Activated naive CD4-positive, alpha-beta T cell treated with anti-CD3 and anti-CD28 coated beads, Interleukin-2, amount 50 U/mL, for 72 hours (primary cell): ENCODE measurements at regions not wholly inside any gene's neighbourhood (a gene's known extent, or its start where the extent isn't known, plus 50 kb on each side); places are given as distances from the start of the nearest gene placed in this dataset.

Experiments
- ATAC-seq, 2 donors: fragments of 150-1000 bp; cut with Tn5 transposase; 2 replicates each; pipeline ENCODE4 v1.10.0; 2021; ENCODE audit warnings: mild to moderate bottlenecking in 2 of 2, moderate library complexity in 2 of 2
- DNase-seq, 2 donors: peaks; one replicate each; pipeline ENCODE4 v3.0.0; 2021 to 2022; ENCODE audit warnings: low spot score in 2 of 2
- H3K27ac Mint-ChIP-seq, 2 donors: one replicate each; pipeline ENCODE4 v1.8.0; 2022; ENCODE audit warnings: mild to moderate bottlenecking in 2 of 2, mixed read lengths in 2 of 2
- H3K36me3 Mint-ChIP-seq, 2 donors: one replicate each; pipeline ENCODE4 v1.8.0; 2022; ENCODE audit warnings: mixed read lengths in 2 of 2
- H3K9me3 Mint-ChIP-seq, 2 donors: one replicate each; pipeline ENCODE4 v1.8.0; 2022; ENCODE audit warnings: mixed read lengths in 2 of 2

DNA sequence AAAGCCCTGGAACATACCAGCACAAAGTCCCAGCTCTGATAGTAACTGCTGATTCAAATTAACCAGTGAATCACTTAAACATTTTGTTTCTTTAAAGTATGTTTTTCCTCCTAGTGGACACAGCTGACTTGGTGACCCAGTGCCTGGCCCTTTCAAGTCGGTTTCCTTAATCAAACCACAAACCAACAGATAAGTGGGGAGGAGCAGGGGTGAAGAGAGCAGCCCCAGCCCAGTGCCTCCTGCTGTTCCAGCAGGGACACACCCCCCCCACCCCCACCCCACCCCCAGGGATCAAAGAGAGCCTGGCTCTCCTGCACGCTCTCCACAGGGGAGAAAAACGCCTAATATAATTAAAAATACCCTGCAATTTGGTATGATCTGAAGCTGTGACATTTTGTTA is 55.4 kb upstream of the TBXT start:
- Mint-ChIP-seq H3K27ac (no peak overlapping the region), H3K9me3 (no peaks in the 10 kb centered on the region), H3K36me3 (no peaks in the 10 kb centered on the region)
- ATAC-seq: no peak
- DNase-seq: no peak

DNA sequence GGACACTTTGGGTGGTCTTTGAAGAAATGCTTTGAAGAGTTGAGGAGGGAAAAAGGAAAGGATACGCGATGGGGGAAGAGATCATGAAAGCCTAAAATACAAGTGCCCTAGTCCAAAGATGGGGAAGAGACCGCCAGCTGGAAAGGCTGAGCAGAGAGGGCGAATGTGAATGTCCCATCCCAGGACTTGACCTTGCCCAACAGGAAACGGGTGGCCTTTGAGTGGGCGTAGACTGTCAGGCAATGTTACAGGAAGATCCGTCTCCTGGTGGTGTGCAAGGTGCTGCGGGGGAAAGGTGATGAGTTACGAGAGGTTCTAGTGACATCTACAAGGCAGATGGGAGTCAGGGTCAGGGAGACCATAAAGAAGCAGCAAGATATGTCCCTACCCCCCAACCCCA is 55.0 kb upstream of the TBXT start:
- Mint-ChIP-seq H3K27ac (no peak overlapping the region), H3K9me3 (no peaks in the 10 kb centered on the region), H3K36me3 (no peaks in the 10 kb centered on the region)
- DNase-seq (no peak), ATAC-seq (no peak)

DNA sequence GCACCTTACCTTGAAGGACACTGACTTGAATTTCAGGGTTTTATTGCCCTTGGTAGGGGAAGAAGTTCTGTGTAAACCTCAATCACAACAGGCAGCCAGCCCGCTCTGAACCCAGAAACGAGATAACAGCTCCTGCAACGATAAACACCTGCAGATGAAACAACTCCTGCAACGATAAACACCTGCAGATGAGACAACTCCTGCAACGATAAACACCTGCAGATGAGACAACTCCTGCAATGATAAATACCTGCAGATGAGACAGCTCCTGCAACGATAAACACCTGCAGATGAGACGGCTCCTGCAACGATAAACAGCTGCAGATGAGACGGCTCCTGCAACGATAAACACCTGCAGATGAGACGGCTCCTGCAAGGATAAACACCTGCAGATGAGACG is 54.0 kb upstream of the TBXT start:
- no peak overlapping the region for H3K27ac Mint-ChIP-seq
- no peaks in the 10 kb centered on the region for H3K9me3 Mint-ChIP-seq
- ATAC-seq: no peak
- H3K36me3 Mint-ChIP-seq: no peaks in the 10 kb centered on the region
- no peak for DNase-seq

DNA sequence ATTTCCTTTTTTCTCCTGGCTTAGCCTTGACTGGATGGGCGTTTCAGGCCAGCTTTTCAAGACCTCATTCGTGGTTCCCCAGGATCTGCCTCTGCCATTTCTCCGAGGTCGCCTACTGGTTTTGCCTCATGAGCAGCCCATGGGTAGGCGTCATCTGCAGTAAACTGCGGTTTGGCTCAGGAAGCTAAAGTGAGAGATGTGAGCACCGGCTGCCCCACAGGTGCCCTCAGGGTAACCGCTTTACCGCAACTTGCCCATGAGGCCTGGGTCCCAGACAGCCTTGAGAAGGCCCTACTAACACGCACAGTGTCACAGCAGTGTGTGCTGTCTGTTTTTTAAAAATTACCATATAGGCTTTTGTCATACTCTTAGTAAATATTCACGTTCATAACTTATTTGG is 53.4 kb upstream of the TBXT start:
- ATAC-seq (no peak), DNase-seq (no peak)
- H3K27ac Mint-ChIP-seq: no peak overlapping the region
- H3K36me3 Mint-ChIP-seq: no peaks in the 10 kb centered on the region
- H3K9me3 Mint-ChIP-seq: no peaks in the 10 kb centered on the region
